Heart left ventricle (tissue), 16 donors: ENCODE measurements at regions not wholly inside any gene's neighbourhood (a gene's known extent, or its start where the extent isn't known, plus 50 kb on each side); places are given as distances from the start of the nearest gene placed in this dataset.

Experiments used
- ATAC-seq, 4 donors: fragments of 200-7000 bp; cut with Tn5 transposase; one replicate each; pipeline ENCODE4 v1.9.1; 2020 to 2022; ENCODE audit warnings: moderate library complexity in 4 of 4, mild to moderate bottlenecking in 3 of 4, moderate number of reproducible peaks in 1 of 4
- DNase-seq, 5 donors: peaks; one replicate each; pipeline ENCODE4 v3.0.0-alpha.2; 2020
- H3K27ac ChIP-seq, 12 donors: fragments of 200-600 bp; sonication (generic) in 4 of 12; one replicate each; pipeline versions ENCODE4 v1.5.0 to v1.8.0; 2016 to 2022; ENCODE audit warnings: mild to moderate bottlenecking in 2 of 12
- H3K27me3 ChIP-seq, 9 donors: fragments of 200-600 bp; sonication (generic) in 2 of 9; one replicate each; pipeline versions ENCODE4 v1.5.1 to v1.8.0; 2016 to 2022; ENCODE audit warnings: mild to moderate bottlenecking in 3 of 9
- H3K36me3 ChIP-seq, 9 donors: fragments of 200-600 bp; sonication (generic) in 2 of 9; one replicate each; pipeline versions ENCODE4 v1.5.0 to v1.8.0; 2018 to 2022; ENCODE audit warnings: mild to moderate bottlenecking in 2 of 9
- H3K4me1 ChIP-seq, 12 donors: fragments of 200-600 bp; sonication (generic) in 4 of 12; one replicate each; pipeline versions ENCODE4 v1.5.0 to v1.8.0; 2016 to 2022; ENCODE audit warnings: mild to moderate bottlenecking in 3 of 12
- H3K4me3 ChIP-seq, 12 donors: fragments of 200-600 bp; sonication (generic) in 4 of 12; one replicate each; pipeline versions ENCODE4 v1.5.0 to v1.8.0; 2017 to 2022; ENCODE audit warnings: mild to moderate bottlenecking in 9 of 12, moderate library complexity in 4 of 12
- H3K9me3 ChIP-seq, 12 donors: fragments of 200-600 bp; sonication (generic) in 4 of 12; one replicate each; pipeline versions ENCODE4 v1.5.0 to v1.8.0; 2016 to 2022; ENCODE audit warnings: mild to moderate bottlenecking in 1 of 12
- CTCF ChIP-seq, 12 donors: fragments of 200-600 bp; sonication (generic) in 4 of 12; IDR thresholded peaks; one replicate each; pipeline versions ENCODE4 v1.5.0 to v1.8.0; 2018 to 2022; ENCODE audit warnings: antibody characterized with exemption in 12 of 12, mild to moderate bottlenecking in 5 of 12
- POLR2A ChIP-seq, 2 donors: fragments of 450-650 bp; IDR thresholded peaks; one replicate each; pipeline ENCODE4 v1.6.1; 2017; ENCODE audit warnings: antibody characterized with exemption in 2 of 2, mild to moderate bottlenecking in 2 of 2, moderate library complexity in 2 of 2
- WGBS, 4 donors: extraction: QIAGEN DNeasy Blood & Tissue Kit in 2 of 4; methylation state at CpG; one replicate each; pipeline versions ENCODE4 v1.1.5 to v1.1.7; 2013 to 2018; 5-methylcytosine and 5-hydroxymethylcytosine counted together
- intact Hi-C, 10 donors: fragments of 100-400 bp; cut with DNase I; formaldehyde crosslinking; loops; one replicate each; pipeline versions ENCODE4 v1.11.1 to v1.14.2; 2022
- donor health status: ischemic (EF 13 %, LVEDD 7.1; RV severe dilation, severe dysfunction).
- donor health status: healthy with polysubstance abuse.
- donor health status: DM: no; HTN: yes; CAD: no.
- donor health status: DM: no; HTN: no; CAD: no.
- donor health status: ischemic (EF 25% LVEDD 6.9; RV normal size, moderate dysfunction).
- donor health status: ischemic (EF 25% LVEDD 5.7; RV mildly dilated, moderate dysfunction).
- donor health status: healthy.
- donor health status: DM: yes; HTN: yes; CAD: no.
- donor health status: ischemic (EF 35%, LVEDD 5.7; RV mildly dilated, moderate dysfunction).
- donor health status: nonischemic (EF 11% LVEDD 7.7; RV severe dilation, severe dysfunction).
- donor health status: DM: yes; HTN: yes; CAD: no.
- donor health status: PGD.
- donor health status: ischemic (EF 29% LVEDD 5.4; RV normal size, mild dysfunction).
- donor health status: nonischemic (EF 23%, LVEDD 6.1; RV moderate dilation, normal function).

DNA sequence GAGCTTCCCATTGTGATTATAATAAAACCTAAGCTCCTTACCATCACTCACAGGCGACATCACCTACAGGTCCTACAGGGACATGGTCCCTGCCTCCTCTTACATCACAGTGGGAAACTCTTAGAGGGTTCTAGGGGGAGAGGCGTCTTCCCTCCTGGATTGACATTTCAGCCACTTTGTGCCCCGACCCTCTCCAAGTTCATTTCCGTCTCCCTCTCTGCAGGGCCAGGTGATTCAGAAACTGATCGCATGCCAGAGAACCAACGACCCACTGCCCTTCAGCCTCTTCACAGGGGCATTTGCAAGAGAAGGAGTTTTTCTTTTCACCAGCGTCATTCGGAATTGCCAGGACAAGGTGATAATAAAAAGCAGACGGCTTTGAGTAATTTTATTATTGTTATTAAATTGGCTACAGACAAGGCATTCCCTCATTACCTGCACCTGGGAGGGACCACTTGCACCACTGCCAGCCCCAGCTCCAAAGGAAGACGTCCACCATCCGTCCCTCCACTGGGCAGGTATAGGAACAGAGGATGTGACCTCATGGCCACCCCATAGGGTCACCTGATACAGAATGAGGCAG lies 85.8 kb upstream of the CUX1 start:
- no peak for TF ChIP-seq CTCF (IDR thresholded peaks at IDR 0.05)
- no peak for TF ChIP-seq POLR2A (IDR thresholded peaks at IDR 0.05)
- DNase-seq (no peak), ATAC-seq (no peak)
- 62 to 68% (median 64%) methylated on average over 11 of the region's 11 CpGs for WGBS, 4 donors
- Histone ChIP-seq H3K4me3 (no peak overlapping the region), H3K27ac (no peak overlapping the region), H3K4me1 (peaks cover 0 to 11% (median 4%) of the 10 kb centered on the region in 12 donors), H3K36me3 (no peaks in the 10 kb centered on the region), H3K9me3 (peaks cover 0 to 4% (median 0%) of the 10 kb centered on the region in 12 donors), H3K27me3 (no peaks in the 10 kb centered on the region)
- intact Hi-C loops, result no loop called here

- WGBS, 4 donors, result 20 to 26% (median 25%) methylated on average over 23 to 24 of the region's 24 CpGs
- peak in 3 of 4 donors; percentile 72 to 82 (median 73) for ATAC-seq
- Histone ChIP-seq H3K27me3 (no peaks in the 10 kb centered on the region), H3K4me3 (peak overlapping the region in 10 of 12 donors; percentile 27 to 59 (median 45)), H3K9me3 (peaks cover 0 to 4% (median 0%) of the 10 kb centered on the region in 12 donors), H3K27ac (peak overlapping the region in 2 of 12 donors; percentile 11 to 83), H3K4me1 (peaks cover 0 to 11% (median 4%) of the 10 kb centered on the region in 12 donors), H3K36me3 (no peaks in the 10 kb centered on the region)
- TF ChIP-seq POLR2A (IDR thresholded peaks at IDR 0.05) (no peak), CTCF (IDR thresholded peaks at IDR 0.05) (no peak)
- DNase-seq, result peak in 3 of 5 donors; percentile 31 to 70 (median 49)
- intact Hi-C loops, result no loop called here
These were observed 83.5 kb upstream of the CUX1 start for GRCh38 chr7:101733713-101734475.

GRCh38 chr7:101736084-101736483 lies 81.3 kb upstream of the CUX1 start:
- intact Hi-C loops, result no loop called here
- ATAC-seq (no peak), DNase-seq (no peak)
- no peak for TF ChIP-seq CTCF (IDR thresholded peaks at IDR 0.05)
- no peak for TF ChIP-seq POLR2A (IDR thresholded peaks at IDR 0.05)
- Histone ChIP-seq H3K9me3 (peaks cover 0 to 4% (median 0%) of the 10 kb centered on the region in 12 donors), H3K27me3 (no peaks in the 10 kb centered on the region), H3K4me1 (peaks cover 0 to 14% (median 4%) of the 10 kb centered on the region in 12 donors), H3K27ac (no peak overlapping the region), H3K36me3 (no peaks in the 10 kb centered on the region), H3K4me3 (no peak overlapping the region)
- 74 to 88% (median 81%) methylated on average over 3 of the region's 3 CpGs for WGBS, 4 donors

- no peak for DNase-seq
- TF ChIP-seq CTCF (IDR thresholded peaks at IDR 0.05) (no peak), POLR2A (IDR thresholded peaks at IDR 0.05) (no peak)
- ATAC-seq, result no peak
- Histone ChIP-seq H3K4me1 (peaks cover 0 to 28% (median 3%) of the 10 kb centered on the region in 12 donors), H3K4me3 (no peak overlapping the region), H3K36me3 (no peaks in the 10 kb centered on the region), H3K9me3 (peaks cover 0 to 4% (median 0%) of the 10 kb centered on the region in 12 donors), H3K27ac (no peak overlapping the region), H3K27me3 (peaks cover 0 to 8% (median 0%) of the 10 kb centered on the region in 9 donors)
- 87 to 99% (median 89%) methylated on average over 5 of the region's 5 CpGs for WGBS, 4 donors
- intact Hi-C loops, result loop anchor here in 6 of 10 donors (5.0 kb wide), 4 partner anchors 72 to 532 kb away; partner anchors contain the start of gene CUX1 (in 1 of the 6)
These were observed 77.5 kb upstream of the CUX1 start for GRCh38 chr7:101739775-101740398.
